GM23338 (cell line): ENCODE measurements at regions not wholly inside any gene's neighbourhood (a gene's known extent, or its start where the extent isn't known, plus 50 kb on each side); places are given as distances from the start of the nearest gene placed in this dataset.

Source experiments
- ATAC-seq: fragments of 200-7000 bp; cut with Tn5 transposase; 3 replicates; pipeline ENCODE4 v1.9.1; 2020
- DNase-seq: peaks from one replicate; pipeline ENCODE4 v3.0.0-alpha.2; 2015; ENCODE audit warnings: low spot score
- H2AFZ ChIP-seq: fragments of 200-600 bp; sonication (generic); 2 replicates; pipeline ENCODE4 v1.8.0; 2016; ENCODE audit warnings: antibody characterized with exemption, mild to moderate bottlenecking, moderate library complexity
- H3F3A ChIP-seq: fragments of 200-600 bp; sonication (generic); replicated peaks from 2 replicates; pipeline ENCODE4 v1.8.0; 2017; ENCODE audit warnings: antibody characterized with exemption, mixed run types, low read depth
- H3K27ac ChIP-seq: fragments of 200-600 bp; sonication (generic); 2 replicates; pipeline ENCODE4 v1.6.1; 2016; ENCODE audit warnings: low read depth
- H3K27me3 ChIP-seq: fragments of 200-600 bp; sonication (generic); 2 replicates; pipeline ENCODE4 v1.8.0; 2016; ENCODE audit warnings: mild to moderate bottlenecking, mixed run types, moderate library complexity; ENCODE audit not compliant: insufficient read depth
- H3K36me3 ChIP-seq: fragments of 200-600 bp; sonication (generic); 2 replicates; pipeline ENCODE4 v1.8.0; 2016; ENCODE audit warnings: mild to moderate bottlenecking; ENCODE audit not compliant: insufficient read depth
- H3K4me1 ChIP-seq: fragments of 200-600 bp; sonication (generic); 2 replicates; pipeline ENCODE4 v1.8.0; 2016; ENCODE audit warnings: mild to moderate bottlenecking, moderate library complexity; ENCODE audit not compliant: insufficient read depth
- H3K4me2 ChIP-seq: fragments of 200-600 bp; sonication (generic); 2 replicates; pipeline ENCODE4 v1.7.1; 2017; ENCODE audit warnings: mixed run types
- H3K4me3 ChIP-seq: fragments of 200-600 bp; sonication (generic); 2 replicates; pipeline ENCODE4 v1.6.1; 2016; ENCODE audit warnings: mixed run types
- H3K79me2 ChIP-seq: fragments of 200-600 bp; sonication (generic); replicated peaks from 2 replicates; pipeline ENCODE4 v1.8.0; 2017; ENCODE audit warnings: mild to moderate bottlenecking; ENCODE audit not compliant: insufficient read depth
- H3K9me2 ChIP-seq: fragments of 200-600 bp; sonication (generic); 2 replicates; pipeline ENCODE4 v1.8.0; 2017; ENCODE audit not compliant: insufficient read depth
- H4K20me1 ChIP-seq: fragments of 200-600 bp; sonication (generic); replicated peaks from 2 replicates; pipeline ENCODE4 v1.8.0; 2017; ENCODE audit warnings: mild to moderate bottlenecking; ENCODE audit not compliant: insufficient read depth
- H3K27ac Mint-ChIP-seq: 2 replicates; pipeline ENCODE4 v1.8.0; 2020; ENCODE audit warnings: inconsistent platforms, mild to moderate bottlenecking, moderate library complexity, mixed read lengths
- H3K27me3 Mint-ChIP-seq: 3 replicates; pipeline ENCODE4 v1.8.0; 2022; ENCODE audit warnings: low read depth, mild to moderate bottlenecking, moderate library complexity, mixed read lengths, inconsistent platforms; ENCODE audit not compliant: insufficient read depth, poor library complexity
- H3K36me3 Mint-ChIP-seq: 3 replicates; pipeline ENCODE4 v1.8.0; 2021; ENCODE audit warnings: low read depth, mild to moderate bottlenecking, inconsistent platforms, moderate library complexity, mixed read lengths
- H3K4me1 Mint-ChIP-seq: 3 replicates; pipeline ENCODE4 v1.8.0; 2020; ENCODE audit warnings: mild to moderate bottlenecking, inconsistent platforms, mixed read lengths
- H3K4me3 Mint-ChIP-seq: 3 replicates; pipeline ENCODE4 v1.8.0; 2021; ENCODE audit warnings: moderate library complexity, mild to moderate bottlenecking, inconsistent platforms, mixed read lengths
- H3K9me3 Mint-ChIP-seq: 3 replicates; pipeline ENCODE4 v1.8.0; 2020; ENCODE audit warnings: moderate library complexity, mild to moderate bottlenecking, inconsistent platforms, mixed read lengths
- CREB1 ChIP-seq: fragments of 250-450 bp; sonication (Bioruptor Pico); IDR thresholded peaks from 2 replicates; pipeline ENCODE4 v1.5.0; 2020; ENCODE audit warnings: low read depth, mild to moderate bottlenecking, moderate library complexity
- EZH2 ChIP-seq: fragments of 200-600 bp; sonication (generic); IDR thresholded peaks from one replicate; pipeline ENCODE4 v1.8.0; 2017; ENCODE audit warnings: antibody characterized with exemption, mild to moderate bottlenecking, low read depth; ENCODE audit not compliant: unreplicated experiment
- EZH2phosphoT487 ChIP-seq: fragments of 200-600 bp; sonication (generic); IDR thresholded peaks from one replicate; pipeline ENCODE4 v1.8.1; 2018; ENCODE audit warnings: antibody characterized with exemption; ENCODE audit not compliant: unreplicated experiment
- NANOG ChIP-seq: IDR thresholded peaks from 2 replicates; pipeline ENCODE4 v1.6.1; 2016; ENCODE audit warnings: antibody characterized with exemption, borderline replicate concordance
- REST ChIP-seq: IDR thresholded peaks from one replicate; pipeline ENCODE4 v1.6.1; 2018; ENCODE audit warnings: antibody characterized with exemption; ENCODE audit not compliant: unreplicated experiment
- STAT1 ChIP-seq: IDR thresholded peaks from one replicate; pipeline ENCODE4 v1.6.1; 2016; ENCODE audit warnings: antibody characterized with exemption; ENCODE audit not compliant: unreplicated experiment
- ZNF114 ChIP-seq: fragments of 250-450 bp; sonication (Bioruptor Pico); IDR thresholded peaks from 2 replicates; pipeline ENCODE4 v1.5.0; 2020; ENCODE audit warnings: mild to moderate bottlenecking, moderate library complexity
- ZNF462 ChIP-seq: fragments of 250-450 bp; sonication (Bioruptor Pico); IDR thresholded peaks from 2 replicates; pipeline ENCODE4 v1.5.0; 2020; ENCODE audit warnings: mild to moderate bottlenecking, moderate library complexity
- TF ChIP-seq, protein P1 (sequence below), 2 experiments: fragments of 200-600 bp in 1 of 2; sonication (generic) in 1 of 2; conservative IDR thresholded peaks; 2 replicates each; pipeline versions ENCODE4 v1.5.1 to v1.6.1; 2016 to 2017; ENCODE audit warnings: antibody characterized with exemption in 2 of 2, low read depth in 2 of 2, mild to moderate bottlenecking in 2 of 2, moderate library complexity in 1 of 2

DNA sequence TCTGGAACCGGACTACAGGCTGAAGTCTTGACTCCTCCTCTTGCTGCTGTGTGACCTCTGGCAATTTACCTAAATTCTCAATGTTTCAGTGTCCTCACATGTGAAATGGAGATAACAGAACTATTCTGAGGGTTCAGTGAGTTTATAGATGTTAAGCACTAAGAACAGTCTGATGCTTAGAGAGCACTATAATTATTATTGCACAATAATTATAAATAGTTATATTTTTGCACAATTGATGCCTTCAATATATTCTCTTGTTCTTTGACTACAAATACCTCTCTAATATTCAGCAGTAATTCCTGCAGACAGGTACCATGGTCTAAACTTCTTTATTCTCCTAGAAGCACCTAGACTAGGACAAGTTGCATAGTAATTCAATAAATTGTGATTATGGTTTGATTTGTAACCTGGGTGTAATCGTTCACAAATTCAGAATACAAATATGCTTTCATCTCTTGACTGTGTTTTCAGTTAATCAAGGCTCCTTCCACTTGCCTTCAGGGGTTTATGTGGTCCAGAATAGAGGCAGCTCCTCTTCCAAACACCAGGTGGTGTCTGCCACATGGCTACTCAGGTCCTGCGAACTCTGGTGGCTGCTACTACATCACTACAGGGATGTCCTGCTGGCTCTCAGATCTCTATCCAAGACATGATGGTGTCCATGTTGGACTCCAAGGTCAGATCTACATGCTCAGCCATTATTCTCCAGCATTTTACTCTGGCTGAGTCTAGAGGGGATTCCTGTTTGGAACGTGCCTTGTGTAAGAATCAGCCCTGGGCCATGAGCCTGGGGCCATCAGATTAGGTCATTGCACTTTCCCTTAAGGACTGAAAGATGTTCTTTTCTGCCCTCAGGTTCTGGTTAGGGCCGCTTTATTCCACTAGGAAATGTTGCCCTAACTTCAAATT lies 103.4 kb downstream of the QRFPR start:
- Mint-ChIP-seq H3K9me3 (no peaks in the 10 kb centered on the region), H3K27ac (no peak overlapping the region), H3K36me3 (no peaks in the 10 kb centered on the region), H3K4me3 (no peak overlapping the region), H3K4me1 (peaks cover 7% of the 10 kb centered on the region), H3K27me3 (no peaks in the 10 kb centered on the region)
- no peaks in the 10 kb centered on the region for H3K27me3 ChIP-seq
- H3K9me2 ChIP-seq, result no peaks in the 10 kb centered on the region; the same call in 1 of the 2 replicates
- H3K4me2 ChIP-seq, result no peak overlapping the region
- TF ChIP-seq NANOG (no peak), REST (no peak), EZH2phosphoT487 (no peak), CREB1 (CRISPR knock-in tag) (peak; percentile 22; the same call in 1 of the 2 replicates), ZNF462 (CRISPR knock-in tag) (0 out of 2 replicates have a peak, but pooled peaks have one; percentile 61), EZH2 (no peak), ZNF114 (CRISPR knock-in tag) (no peak), STAT1 (no peak)
- TF ChIP-seq, protein P1, sequence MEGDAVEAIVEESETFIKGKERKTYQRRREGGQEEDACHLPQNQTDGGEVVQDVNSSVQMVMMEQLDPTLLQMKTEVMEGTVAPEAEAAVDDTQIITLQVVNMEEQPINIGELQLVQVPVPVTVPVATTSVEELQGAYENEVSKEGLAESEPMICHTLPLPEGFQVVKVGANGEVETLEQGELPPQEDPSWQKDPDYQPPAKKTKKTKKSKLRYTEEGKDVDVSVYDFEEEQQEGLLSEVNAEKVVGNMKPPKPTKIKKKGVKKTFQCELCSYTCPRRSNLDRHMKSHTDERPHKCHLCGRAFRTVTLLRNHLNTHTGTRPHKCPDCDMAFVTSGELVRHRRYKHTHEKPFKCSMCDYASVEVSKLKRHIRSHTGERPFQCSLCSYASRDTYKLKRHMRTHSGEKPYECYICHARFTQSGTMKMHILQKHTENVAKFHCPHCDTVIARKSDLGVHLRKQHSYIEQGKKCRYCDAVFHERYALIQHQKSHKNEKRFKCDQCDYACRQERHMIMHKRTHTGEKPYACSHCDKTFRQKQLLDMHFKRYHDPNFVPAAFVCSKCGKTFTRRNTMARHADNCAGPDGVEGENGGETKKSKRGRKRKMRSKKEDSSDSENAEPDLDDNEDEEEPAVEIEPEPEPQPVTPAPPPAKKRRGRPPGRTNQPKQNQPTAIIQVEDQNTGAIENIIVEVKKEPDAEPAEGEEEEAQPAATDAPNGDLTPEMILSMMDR (conservative IDR thresholded peaks at IDR 0.05; ENCODE audit: low read depth in 2 of 2), result peak; percentile 60 to 69
- no peaks in the 10 kb centered on the region for H4K20me1 ChIP-seq
- H3K36me3 ChIP-seq, result no peaks in the 10 kb centered on the region
- no peaks in the 10 kb centered on the region for H3K79me2 ChIP-seq
- no peak overlapping the region for H3K27ac ChIP-seq
- ATAC-seq (peak; percentile 91), DNase-seq (peak; percentile 58)
- H3K4me3 ChIP-seq, result no peak overlapping the region
- H3F3A ChIP-seq, result no peaks in the 10 kb centered on the region
- peaks cover 11% of the 10 kb centered on the region for H3K4me1 ChIP-seq
- no peak overlapping the region for H2AFZ ChIP-seq
